BJ (cell line): ENCODE measurements at regions not wholly inside any gene's neighbourhood (a gene's known extent, or its start where the extent isn't known, plus 50 kb on each side); places are given as distances from the start of the nearest gene placed in this dataset.
"Not testable (repeated sequence)": the region's sequence is repeated elsewhere in the genome, so short reads cannot be mapped to it uniquely, and the experiment has no call there.

Source experiments
- CTCF ChIA-PET: fragments of 350-600 bp; formaldehyde crosslinking; extraction: SDS; loops from one replicate; lab custom pipeline; 2021; ENCODE audit warnings: antibody characterized with exemption, inconsistent platforms; lab: Yijun Ruan, JAX
- POLR2A ChIA-PET: fragments of 300-600 bp; sonication (Branson Sonifier 250); formaldehyde crosslinking; extraction: SDS; loops from one replicate; lab custom pipeline; 2021; ENCODE audit warnings: antibody characterized with exemption; lab: Charles Lee
- DNase-seq: peaks from one replicate; pipeline ENCODE4 v3.0.0-alpha.2; 2011; ENCODE audit warnings: low read depth
- H3K27me3 ChIP-seq: 2 replicates; pipeline ENCODE4 v1.6.0; 2011; ENCODE audit warnings: low read length; ENCODE audit not compliant: control insufficient read depth, insufficient read depth
- H3K36me3 ChIP-seq: 2 replicates; pipeline ENCODE4 v1.5.1; 2011; ENCODE audit warnings: low read length; ENCODE audit not compliant: control insufficient read depth, insufficient read depth
- H3K4me3 ChIP-seq: 2 replicates; pipeline ENCODE4 v1.5.1; 2011; ENCODE audit warnings: low read depth, mild to moderate bottlenecking, control low read depth, low read length
- CTCF ChIP-seq: IDR thresholded peaks from 2 replicates; pipeline ENCODE4 v1.5.1; 2011; ENCODE audit warnings: low read depth, mild to moderate bottlenecking, control low read depth, inconsistent platforms, low read length, moderate library complexity; ENCODE audit not compliant: insufficient read depth

- ChIA-PET CTCF (no interaction called here), POLR2A (no interaction called here)
- Histone ChIP-seq H3K36me3 (no peaks in the 10 kb centered on the region), H3K27me3 (no peaks in the 10 kb centered on the region), H3K4me3 (no peak overlapping the region)
- no peak for TF ChIP-seq CTCF
- DNase-seq, result no peak
Measured at GRCh38 chr7:65302883-65303282, 70.8 kb upstream of the ZNF92 start.

- POLR2A ChIA-PET, result no interaction called here
- DNase-seq, result no peak
- no peak overlapping the region for H3K4me3 ChIP-seq
- no peaks in the 10 kb centered on the region for H3K27me3 ChIP-seq
- TF ChIP-seq CTCF, result no peak
- H3K36me3 ChIP-seq, result no peaks in the 10 kb centered on the region
- CTCF ChIA-PET, result interaction anchor here (1.4 kb wide), 1 partner anchor 15 kb away, joined by 4 read pairs; no protein-coding TSS in a partner anchor
Measured at GRCh38 chr7:65301007-65301406, 72.6 kb upstream of the ZNF92 start.

GRCh38 chr7:65295409-65295808 lies 78.2 kb upstream of the ZNF92 start:
- no peaks in the 10 kb centered on the region for H3K36me3 ChIP-seq
- ChIA-PET CTCF (interaction anchor here (0.9 kb wide), 1 partner anchor 12 kb away, joined by 3 read pairs; no protein-coding TSS in a partner anchor), POLR2A (no interaction called here)
- DNase-seq, result no peak
- TF ChIP-seq CTCF, result no peak
- no peaks in the 10 kb centered on the region for H3K27me3 ChIP-seq
- H3K4me3 ChIP-seq, result no peak overlapping the region

GRCh38 chr7:65290340-65290739 lies 83.3 kb upstream of the ZNF92 start:
- POLR2A ChIA-PET, H3K27me3 ChIP-seq, DNase-seq, CTCF ChIA-PET, H3K36me3 ChIP-seq, H3K4me3 ChIP-seq: not testable (repeated sequence)

DNA sequence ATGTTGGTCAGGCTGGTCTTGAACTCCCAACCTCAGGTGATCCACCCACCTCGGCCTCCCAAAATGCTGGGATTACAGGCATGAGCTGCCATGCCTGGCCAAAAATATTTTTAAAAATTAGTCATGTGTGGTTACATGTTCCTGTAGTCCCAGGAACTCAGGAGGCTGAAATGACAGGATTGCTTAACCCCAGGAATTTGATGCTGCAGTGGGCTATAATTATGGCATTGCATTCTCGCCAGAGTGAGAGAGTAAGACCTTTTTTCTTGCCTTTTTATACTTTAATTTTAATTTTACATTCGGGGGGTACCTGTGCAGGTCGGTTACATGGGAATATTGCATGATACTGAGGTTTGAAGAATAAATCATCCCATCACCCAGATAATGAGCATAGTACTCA lies 86.6 kb upstream of the ZNF92 start:
- no peaks in the 10 kb centered on the region for H3K36me3 ChIP-seq
- no peak for TF ChIP-seq CTCF
- DNase-seq, result no peak
- ChIA-PET CTCF (interaction anchor here (1.3 kb wide), 2 partner anchors 20 to 21 kb away, joined by 4 to 5 read pairs; no protein-coding TSS in a partner anchor), POLR2A (no interaction called here)
- no peak overlapping the region for H3K4me3 ChIP-seq
- H3K27me3 ChIP-seq, result no peaks in the 10 kb centered on the region
